Cardiac muscle cell (in vitro differentiated cells and primary cell): ENCODE measurements at regions not wholly inside any gene's neighbourhood (a gene's known extent, or its start where the extent isn't known, plus 50 kb on each side); places are given as distances from the start of the nearest gene placed in this dataset.
"Not testable (repeated sequence)": the region's sequence is repeated elsewhere in the genome, so short reads cannot be mapped to it uniquely, and the experiment has no call there.

ENCODE experiments used
- DNase-seq, 2 donors: peaks; one replicate each; pipeline versions ENCODE4 v3.0.0 to v3.0.0-alpha.2; 2010 to 2017; ENCODE audit warnings: low read depth in 1 of 2, low spot score in 1 of 2
- H3K27ac ChIP-seq: fragments of 200-600 bp; sonication (generic); 2 replicates; pipeline ENCODE4 v1.5.1; 2016
- H3K27me3 ChIP-seq: fragments of 200-600 bp; sonication (generic); 2 replicates; pipeline ENCODE4 v1.6.0; 2016; ENCODE audit warnings: control low read depth
- H3K36me3 ChIP-seq: fragments of 200-600 bp; sonication (generic); 2 replicates; pipeline ENCODE4 v1.5.1; 2016; ENCODE audit warnings: control low read depth
- H3K4me1 ChIP-seq: fragments of 200-600 bp; sonication (generic); 2 replicates; pipeline ENCODE4 v1.8.1; 2017; ENCODE audit warnings: low read depth, mild to moderate bottlenecking, mixed run types
- H3K4me3 ChIP-seq: fragments of 200-600 bp; sonication (generic); 2 replicates; pipeline ENCODE4 v1.5.1; 2016; ENCODE audit warnings: mild to moderate bottlenecking
- H3K9me3 ChIP-seq: fragments of 200-600 bp; sonication (generic); 2 replicates; pipeline ENCODE4 v1.5.1; 2017; ENCODE audit warnings: low read depth, mild to moderate bottlenecking, control low read depth
- CTCF ChIP-seq: IDR thresholded peaks from 2 replicates; pipeline ENCODE4 v1.5.1; 2012; ENCODE audit warnings: low read depth, mild to moderate bottlenecking, low read length

- H3K27ac ChIP-seq: no peak overlapping the region
- no peak overlapping the region for H3K4me3 ChIP-seq
- H3K9me3 ChIP-seq: no peaks in the 10 kb centered on the region
- no peak for DNase-seq
- H3K4me1 ChIP-seq: no peaks in the 10 kb centered on the region
- no peak for TF ChIP-seq CTCF
- no peaks in the 10 kb centered on the region for H3K27me3 ChIP-seq
- no peaks in the 10 kb centered on the region for H3K36me3 ChIP-seq
Measured at GRCh38 chr4:126411047-126411446, 1096.3 kb downstream of the FAT4 start.

GRCh38 chr4:126412310-126412709 is 1097.6 kb downstream of the FAT4 start:
- not testable (repeated sequence) for H3K27me3 ChIP-seq, H3K4me1 ChIP-seq, H3K9me3 ChIP-seq, H3K36me3 ChIP-seq, DNase-seq, H3K27ac ChIP-seq, H3K4me3 ChIP-seq

GRCh38 chr4:126414741-126415140 is 1100.0 kb downstream of the FAT4 start:
- no peaks in the 10 kb centered on the region for H3K27me3 ChIP-seq
- no peak for DNase-seq
- no peak overlapping the region for H3K27ac ChIP-seq
- H3K36me3 ChIP-seq: no peaks in the 10 kb centered on the region
- no peak for TF ChIP-seq CTCF
- H3K4me1 ChIP-seq: no peaks in the 10 kb centered on the region
- H3K9me3 ChIP-seq: no peaks in the 10 kb centered on the region
- no peak overlapping the region for H3K4me3 ChIP-seq

GRCh38 chr4:126419266-126419665 is 1104.5 kb downstream of the FAT4 start:
- no peak overlapping the region for H3K4me3 ChIP-seq

GRCh38 chr4:126427853-126428252 is 1113.1 kb downstream of the FAT4 start:
- H3K27me3 ChIP-seq: no peaks in the 10 kb centered on the region
- no peaks in the 10 kb centered on the region for H3K4me1 ChIP-seq
- TF ChIP-seq CTCF: no peak
- H3K36me3 ChIP-seq: no peaks in the 10 kb centered on the region
- H3K9me3 ChIP-seq: no peaks in the 10 kb centered on the region
- no peak overlapping the region for H3K4me3 ChIP-seq
- DNase-seq: no peak
- H3K27ac ChIP-seq: no peak overlapping the region

More at GRCh38 chr4:126419266-126419665, 1104.5 kb downstream of the FAT4 start:
- Histone ChIP-seq H3K4me1 (no peaks in the 10 kb centered on the region), H3K27me3 (no peaks in the 10 kb centered on the region), H3K27ac (no peak overlapping the region), H3K9me3 (no peaks in the 10 kb centered on the region), H3K36me3 (no peaks in the 10 kb centered on the region)
- no peak for DNase-seq
- no peak for TF ChIP-seq CTCF

GRCh38 chr4:126431049-126431448 is 1116.3 kb downstream of the FAT4 start:
- Histone ChIP-seq H3K4me3 (no peak overlapping the region), H3K9me3 (no peaks in the 10 kb centered on the region), H3K36me3 (no peaks in the 10 kb centered on the region), H3K27ac (no peak overlapping the region), H3K27me3 (no peaks in the 10 kb centered on the region), H3K4me1 (no peaks in the 10 kb centered on the region)
- TF ChIP-seq CTCF: no peak
- DNase-seq: no peak
